Midbrain (tissue), 1 donor: ENCODE measurements at regions not wholly inside any gene's neighbourhood (a gene's known extent, or its start where the extent isn't known, plus 50 kb on each side); places are given as distances from the start of the nearest gene placed in this dataset.
"Not testable (repeated sequence)": the region's sequence is repeated elsewhere in the genome, so short reads cannot be mapped to it uniquely, and the experiment has no call there.

Experiments used
- DNase-seq: peaks from one replicate; lab custom pipeline; 2025; lab: John Stamatoyannopoulos, UW

DNA sequence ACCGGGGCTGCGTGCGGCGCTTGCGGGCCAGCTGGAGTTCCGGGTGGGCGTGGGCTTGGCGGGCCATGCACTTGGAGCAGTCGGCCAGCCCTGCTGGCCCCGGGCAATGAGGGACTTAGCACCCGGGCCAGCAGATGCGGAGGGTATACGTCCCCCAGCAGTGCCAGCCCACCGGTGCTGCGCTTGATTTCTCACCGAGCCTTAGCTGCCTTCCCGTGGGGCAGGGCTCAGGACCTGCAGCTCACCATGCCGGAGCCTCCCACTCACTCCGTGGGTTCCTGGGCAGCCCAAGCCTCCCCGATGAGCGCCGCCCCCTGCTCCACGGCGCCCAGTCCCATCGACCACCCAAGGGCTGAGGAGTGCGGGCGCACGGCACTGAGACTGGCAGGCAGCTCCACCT is 51.4 kb upstream of the INPP4B start:
- not testable (repeated sequence) for DNase-seq

DNA sequence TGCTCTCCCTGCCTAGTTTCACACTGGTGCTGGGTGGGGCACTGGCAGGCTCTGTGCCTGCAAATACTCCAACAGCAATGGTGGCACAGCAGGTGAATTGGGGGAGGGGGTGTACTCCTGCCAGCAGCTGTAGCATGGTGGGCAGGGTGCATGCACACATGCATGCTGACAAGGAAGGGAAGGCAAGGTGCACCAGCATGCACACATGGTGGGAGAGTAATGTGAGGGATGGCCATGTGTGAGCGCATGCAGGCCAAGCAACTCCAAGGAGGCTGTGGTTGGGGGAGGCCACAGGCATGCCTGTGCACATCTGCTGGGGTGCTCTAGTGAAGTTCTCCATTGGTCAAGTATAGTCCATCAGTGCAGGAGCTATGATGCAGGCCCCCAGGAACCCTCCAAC is 54.5 kb upstream of the INPP4B start:
- DNase-seq = no peak

DNA sequence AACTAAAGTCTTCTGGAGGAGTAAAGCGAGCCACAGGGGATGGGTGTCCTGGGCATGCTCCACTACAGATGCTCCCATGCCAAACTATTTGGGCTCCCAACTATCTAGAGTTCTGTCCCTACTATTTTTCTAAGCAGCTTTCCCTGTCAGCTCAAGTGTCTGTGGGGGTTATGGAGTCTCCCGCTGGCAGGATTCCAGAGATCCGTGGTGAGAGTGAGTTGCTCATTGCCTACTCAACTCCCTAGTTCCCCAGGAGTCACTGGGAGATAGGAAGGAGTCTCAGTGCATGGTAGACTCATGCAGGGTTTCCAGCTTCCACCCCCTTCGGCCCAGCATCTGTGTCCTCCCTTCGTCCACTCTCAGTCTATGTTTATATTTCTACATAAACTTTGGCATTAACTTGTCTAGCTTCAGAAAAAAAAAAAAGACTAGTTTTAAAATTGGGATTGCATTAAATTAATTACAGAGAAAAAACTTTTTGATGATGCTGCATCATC is 55.1 kb upstream of the INPP4B start:
- no peak for DNase-seq

DNA sequence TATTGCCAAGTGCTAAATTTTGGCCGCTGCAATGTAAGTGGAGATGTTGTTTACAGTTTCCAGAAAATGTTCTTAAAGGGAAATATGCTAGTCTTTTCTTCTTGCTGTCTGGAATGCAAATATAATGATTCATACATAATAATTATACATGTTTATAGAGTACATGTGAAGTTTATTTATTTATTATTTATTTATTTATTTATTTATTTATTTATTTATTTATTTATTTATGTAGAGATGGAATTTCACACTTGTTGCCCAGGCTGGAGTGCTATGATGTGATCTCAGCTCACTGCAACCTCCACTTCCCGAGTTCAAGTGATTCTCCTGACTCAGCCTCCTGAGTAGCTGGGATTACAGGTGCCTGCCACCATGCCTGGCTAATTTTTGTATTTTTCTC is 57.5 kb upstream of the INPP4B start:
- DNase-seq = not testable (repeated sequence)

DNA sequence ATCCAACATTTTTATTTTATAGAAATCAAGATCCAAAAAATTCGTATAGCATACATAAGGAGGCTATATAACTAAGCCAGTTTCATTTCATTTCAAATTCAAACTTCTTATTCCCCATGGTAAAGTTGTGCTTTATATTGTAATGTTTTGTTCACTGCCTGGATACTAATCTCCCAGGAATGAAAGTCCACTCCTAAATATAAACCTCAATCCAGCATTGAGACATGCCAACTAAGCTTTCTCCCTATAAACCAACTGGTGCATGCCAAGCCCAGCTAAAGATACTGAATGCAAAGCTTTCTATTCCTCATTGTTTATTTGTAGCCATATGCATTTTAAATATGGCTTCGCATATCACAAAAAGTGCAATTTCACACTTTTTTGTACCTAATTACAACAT is 63.8 kb upstream of the INPP4B start:
- DNase-seq = no peak

DNA sequence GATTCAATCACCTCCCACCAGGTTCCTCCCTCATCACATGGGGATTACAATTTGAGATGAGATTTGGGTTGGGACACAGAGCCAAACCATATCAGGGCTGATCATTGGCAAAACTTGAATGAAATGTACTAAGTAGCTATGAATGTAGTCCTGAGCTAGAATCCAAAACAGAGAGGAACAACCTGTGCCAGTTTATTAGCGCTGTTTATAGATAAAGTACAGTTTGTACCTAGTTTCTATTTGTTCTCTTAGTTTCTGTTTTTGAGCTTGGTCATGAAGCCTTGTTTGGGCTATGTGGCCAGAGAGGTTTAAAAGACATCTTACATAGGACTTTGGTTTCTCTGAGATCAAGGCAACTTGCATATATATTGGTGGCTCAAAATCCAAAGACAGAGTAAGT is 66.9 kb upstream of the INPP4B start:
- no peak for DNase-seq

DNA sequence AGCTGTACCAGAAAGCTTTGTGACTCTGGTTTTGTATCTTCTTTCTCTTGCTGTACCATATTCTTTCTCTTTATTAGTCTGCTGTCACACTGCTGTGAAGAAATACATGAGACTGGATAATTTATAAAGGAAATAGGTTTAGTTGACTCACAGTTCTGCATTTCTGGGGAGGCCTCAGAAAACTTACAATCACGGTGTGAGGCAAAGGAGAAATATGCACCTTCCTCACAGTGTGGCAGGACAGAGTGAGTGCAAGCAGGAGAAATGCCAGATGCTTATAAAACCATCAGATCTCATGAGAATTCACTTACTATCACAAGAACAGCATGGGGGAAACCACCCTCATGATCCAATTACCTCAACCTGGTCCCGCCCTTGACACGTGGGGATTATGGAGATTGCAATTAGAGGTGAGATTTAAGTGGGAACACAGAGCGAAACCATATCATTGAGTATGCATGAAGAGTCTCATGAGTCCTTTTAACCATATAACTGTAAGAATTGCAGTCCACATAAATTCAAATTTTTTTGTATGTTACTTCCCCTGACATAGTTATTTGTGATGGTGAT is 67.4 kb upstream of the INPP4B start:
- DNase-seq = no peak

DNA sequence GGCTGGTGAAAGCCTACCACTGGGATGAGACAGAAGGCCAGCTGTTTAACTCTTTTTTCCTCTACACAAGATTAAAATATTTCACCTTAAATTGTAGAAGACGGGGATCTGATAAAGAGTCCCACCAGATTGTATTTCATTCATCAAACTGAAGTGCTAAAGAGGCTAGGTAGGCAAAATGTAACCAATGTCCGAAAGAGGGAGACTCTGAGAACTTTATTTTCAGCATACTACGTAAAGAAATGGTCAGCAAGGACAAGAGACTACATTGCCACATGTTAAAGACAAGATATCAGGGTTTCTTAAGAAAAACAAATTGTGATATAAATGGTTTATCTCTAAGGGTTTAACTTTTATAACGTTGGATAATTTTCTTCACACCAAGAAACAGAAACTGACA is 71.6 kb upstream of the INPP4B start:
- DNase-seq = no peak

DNA sequence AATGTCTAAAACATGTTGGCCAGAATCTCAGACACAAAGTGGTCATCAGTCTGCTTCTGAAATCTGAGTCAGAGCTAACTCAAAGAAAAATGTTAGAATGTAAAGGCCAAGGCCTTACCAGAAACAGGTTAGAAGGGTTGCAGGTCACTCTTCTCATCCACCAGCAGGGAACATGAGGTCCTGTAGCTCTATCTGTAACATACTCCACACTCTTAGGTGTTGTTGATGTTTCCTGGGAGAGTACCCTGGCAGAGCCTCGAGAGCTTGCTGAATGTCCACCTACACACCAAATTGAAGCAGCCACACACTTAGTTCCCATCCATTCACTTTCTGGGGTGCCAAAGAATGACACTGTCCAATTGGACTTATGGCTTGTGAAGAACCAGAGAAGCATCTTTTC is 76.6 kb upstream of the INPP4B start:
- no peak for DNase-seq

DNA sequence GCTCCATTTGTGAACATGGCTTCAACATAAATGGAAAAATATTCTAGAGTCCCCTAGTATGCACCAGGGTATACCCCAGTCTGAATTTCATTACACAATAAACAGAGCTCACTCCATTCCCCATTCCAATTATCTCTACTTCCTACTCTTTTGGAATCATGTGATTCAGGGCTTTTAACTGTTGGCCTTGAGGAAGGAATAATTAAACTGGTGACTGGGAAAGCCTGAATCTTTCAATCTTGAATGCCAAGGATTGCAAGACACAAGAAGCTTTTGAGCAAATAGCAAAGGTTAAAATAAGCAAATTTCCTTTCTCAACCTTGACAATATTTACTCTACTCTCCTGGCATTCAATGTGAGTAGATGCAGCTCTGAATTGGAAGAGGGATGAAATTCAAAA is 77.5 kb upstream of the INPP4B start:
- DNase-seq = no peak

DNA sequence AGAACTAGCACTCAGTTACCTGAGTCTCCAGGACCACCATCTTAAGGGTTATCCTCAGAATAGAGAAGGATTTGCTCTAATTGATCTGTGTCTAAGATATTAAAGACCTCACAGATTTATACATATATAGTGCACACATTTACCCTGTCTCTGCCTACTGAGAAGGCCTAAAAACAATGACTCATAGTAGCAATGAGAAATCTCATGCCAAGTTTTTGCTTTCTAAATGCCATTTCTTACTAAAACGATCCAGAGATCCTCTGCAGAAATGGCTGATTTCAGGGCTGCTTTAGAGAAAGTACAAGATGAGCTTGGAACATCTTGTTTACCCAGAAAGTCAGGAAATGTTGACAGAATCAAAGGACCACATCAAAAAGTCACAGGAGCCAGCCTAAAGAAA is 79.1 kb upstream of the INPP4B start:
- no peak for DNase-seq

DNA sequence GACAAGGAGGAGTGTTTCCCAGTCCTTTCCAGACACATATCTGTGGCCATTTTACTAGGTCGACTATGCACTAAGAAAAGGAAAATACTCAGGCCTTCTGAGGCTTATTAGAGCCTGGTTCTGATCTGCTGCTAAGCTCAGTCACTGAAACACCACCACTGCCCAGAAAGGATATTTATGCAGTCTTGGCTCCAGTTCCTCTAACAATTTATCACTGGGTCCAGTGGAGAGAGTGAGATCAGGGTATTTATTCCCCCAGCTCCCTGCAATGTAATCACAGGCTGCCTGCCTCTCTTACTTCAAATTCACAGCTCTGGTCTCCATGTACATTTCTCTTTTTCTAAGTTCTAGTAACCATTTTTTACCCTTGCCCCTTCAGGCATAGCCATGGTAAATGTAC is 81.6 kb upstream of the INPP4B start:
- no peak for DNase-seq

DNA sequence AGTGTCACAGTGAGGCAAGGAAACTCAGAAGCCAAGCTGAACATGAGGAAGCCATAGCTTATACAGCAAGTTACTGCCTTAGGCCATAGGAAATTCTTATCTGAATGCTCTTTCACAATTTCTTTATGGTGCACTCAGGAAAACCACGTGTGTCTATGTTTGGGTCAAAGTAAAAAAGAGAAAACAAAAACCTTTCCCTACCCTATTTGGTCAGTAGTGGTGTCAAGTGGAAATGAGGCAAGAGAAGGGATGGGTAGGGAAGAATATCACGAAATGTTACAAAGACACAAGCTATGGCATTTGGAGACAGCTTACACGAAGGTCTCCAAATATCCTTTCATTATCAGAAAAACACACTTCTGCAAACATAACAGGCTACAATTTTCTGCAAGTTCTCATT is 83.4 kb upstream of the INPP4B start:
- DNase-seq = no peak

DNA sequence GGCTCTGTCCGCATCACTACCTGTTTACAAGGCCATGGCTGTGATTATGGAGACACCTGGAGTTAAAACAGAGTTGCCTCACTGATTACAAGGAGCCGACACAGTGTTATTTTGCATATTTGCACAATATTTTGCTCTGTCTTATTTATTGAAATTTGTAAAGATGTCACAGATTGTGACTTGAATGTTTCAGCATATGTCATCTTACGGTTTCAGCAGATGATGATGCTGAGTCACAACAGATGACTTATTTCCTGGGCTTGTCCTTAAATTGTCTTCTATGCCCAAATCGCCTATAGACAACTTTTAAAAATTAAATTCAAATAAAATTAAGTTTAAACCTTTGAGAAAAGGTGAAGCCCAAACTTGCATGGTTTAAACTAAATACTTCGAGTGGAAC is 87.1 kb upstream of the INPP4B start:
- DNase-seq = no peak

DNA sequence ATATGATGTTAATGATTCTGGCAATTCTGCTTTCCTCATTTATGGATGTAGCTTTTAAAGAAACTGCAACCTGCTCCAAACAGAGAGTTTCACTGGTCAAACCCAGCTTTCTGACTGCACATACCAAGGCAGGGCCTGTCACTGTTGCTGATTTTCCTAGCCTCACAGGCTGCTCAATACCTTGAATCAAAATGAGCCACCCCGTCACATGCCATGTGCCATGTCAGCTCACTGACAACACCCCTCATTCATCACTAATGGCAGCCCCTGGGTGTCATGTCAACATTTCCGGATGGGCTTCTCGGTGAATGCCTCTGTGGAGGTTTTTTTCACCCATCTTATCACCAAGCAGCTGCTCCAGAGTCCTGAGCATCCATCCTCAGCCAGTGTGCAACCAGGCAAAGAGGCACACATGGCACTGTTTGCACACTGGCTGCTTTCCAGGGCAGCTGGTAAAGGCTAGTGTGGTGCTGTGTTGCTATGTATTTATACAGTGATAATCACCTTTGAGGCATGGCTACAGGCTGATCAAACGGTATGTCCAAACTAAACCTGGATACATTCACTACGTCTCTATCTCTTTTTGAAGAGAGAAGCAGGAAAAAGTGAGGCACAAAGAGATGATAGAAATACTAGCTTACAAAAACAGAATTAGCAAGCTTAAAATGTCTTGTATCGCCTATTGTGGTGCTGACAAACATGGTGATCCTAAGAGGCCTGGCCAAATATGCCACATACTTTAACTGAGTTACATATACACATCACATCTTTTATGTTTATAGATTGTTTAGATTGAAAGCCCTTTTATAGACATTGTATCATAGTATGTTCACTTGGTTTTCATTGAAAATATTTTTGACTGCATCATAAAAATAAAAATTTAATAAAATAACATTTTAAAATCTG is 94.6 kb upstream of the INPP4B start:
- DNase-seq = no peak

DNA sequence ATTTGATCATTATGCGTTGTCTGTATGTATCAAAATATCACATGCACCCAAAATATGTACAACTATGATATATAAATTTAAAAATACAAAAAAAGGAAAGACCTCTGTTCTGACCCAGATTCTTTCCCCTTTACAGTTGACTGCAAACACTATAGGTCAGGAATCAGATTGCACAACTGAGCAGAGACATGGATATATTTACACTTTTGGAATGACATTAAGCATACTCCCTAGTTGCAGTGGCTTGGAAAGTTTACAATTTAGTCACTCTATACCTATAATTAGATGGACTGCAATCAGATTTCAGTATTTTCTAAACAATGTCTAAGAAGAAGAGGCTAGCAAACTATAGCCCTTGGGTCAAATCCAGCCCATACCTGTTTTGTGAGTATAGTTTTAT is 98.5 kb upstream of the INPP4B start:
- no peak for DNase-seq

DNA sequence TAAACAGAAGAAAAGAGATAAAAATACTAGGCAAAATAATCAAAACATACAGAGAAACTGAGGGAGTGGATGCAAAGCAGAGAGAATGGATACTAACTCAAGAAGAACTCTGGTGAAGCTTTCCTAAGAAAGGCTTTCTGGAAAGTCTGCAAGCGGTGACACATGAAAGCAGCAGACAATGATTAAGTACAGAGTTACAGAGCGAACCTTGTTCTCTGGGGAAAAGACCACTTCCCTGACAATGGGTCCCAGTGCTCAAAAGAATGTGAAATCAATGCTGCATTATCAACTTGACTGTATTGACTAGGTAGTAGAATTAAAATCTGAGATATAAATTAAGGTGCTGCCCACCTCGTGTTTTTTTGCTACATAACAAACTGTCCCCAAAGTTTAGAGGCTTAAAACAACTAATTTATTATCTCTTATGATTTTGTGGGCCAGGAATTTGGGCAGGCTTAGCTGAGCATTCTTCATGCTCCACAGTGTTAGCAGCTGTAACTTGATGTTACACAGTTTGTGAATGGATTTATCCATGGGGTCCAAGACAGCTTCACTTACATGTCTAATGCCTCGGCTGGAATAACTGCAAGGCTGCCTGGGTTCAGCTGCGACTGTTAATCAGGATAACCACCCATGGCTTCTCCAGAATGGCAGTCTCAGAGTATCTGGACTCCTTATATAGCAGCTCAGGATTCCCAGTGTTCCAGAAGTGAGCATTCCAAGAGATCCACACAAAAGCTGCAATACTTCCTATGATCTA is 106.9 kb upstream of the INPP4B start:
- DNase-seq = no peak

DNA sequence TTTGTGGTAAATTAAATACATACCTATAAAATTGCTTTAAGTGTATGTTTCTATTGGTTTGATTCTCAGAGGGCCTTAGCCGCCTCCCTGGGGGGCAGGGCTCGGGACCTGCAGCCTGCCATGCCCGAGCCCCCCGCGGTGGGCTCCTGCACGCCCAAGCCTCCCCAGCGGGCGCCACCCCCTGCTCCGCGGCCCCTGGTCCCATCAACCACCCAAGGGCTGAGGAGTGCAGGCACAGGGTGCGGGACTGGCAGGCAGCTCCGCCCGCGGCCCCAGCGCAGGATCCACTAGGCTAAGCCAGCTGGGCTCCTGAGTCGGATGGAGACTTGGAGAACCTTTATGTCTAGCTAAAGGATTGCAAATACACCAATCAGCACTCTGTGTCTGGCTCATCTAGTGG is 108.3 kb upstream of the INPP4B start:
- no peak for DNase-seq

DNA sequence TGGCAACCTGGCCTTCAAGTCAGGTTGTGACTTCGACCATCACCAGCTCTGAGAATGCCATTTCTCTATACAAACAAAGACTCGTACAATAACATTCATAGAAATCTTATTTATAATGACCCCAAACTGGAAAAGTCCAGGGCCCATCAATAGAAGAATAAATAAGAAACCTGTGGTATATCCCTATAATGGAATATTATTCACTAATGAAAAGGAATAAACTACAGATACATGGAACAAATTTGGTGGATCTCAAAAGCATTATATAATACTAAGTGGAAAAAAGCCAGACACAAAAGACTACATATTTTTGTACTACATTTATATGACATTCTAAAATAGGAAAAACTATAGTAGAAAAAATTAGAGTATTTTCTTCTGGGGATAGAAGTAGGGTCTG is 109.4 kb upstream of the INPP4B start:
- no peak for DNase-seq

DNA sequence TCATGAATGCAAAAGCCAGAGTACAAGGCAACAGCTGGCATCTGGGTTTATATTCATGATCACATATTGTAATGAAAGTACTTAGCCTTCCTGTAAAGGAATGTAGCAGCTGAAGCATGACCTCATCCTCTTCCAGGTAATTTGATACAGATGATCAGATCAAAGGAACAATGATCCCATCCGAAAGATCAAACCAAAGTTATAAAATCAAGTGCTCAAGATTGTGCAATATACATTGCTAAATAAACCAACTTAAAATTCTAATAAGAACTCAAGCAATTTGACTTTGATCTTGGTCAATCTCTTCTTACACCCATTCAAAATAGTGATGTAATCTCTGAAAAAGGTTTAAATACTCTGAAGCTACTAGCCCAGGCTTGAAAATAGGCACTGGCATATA is 113.1 kb upstream of the INPP4B start:
- DNase-seq = no peak

DNA sequence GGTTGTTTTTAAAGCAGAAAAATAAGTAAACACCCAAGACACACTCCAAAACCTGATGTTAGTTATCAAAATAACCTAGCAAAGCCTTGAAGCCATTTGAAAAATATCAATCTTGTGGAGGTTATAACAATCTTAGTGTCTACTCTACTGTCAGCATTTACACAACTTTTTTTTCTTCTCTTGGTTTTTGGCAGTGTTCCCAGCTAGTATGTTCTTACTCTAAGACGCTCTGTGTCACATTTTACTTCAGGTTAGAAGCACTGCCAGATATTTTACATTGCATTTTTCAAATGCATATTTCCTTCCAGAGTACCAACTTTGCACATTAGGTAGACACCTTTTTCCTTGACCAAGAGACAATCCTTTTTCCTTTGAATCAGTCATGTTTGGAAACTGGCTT is 114.0 kb upstream of the INPP4B start:
- no peak for DNase-seq

DNA sequence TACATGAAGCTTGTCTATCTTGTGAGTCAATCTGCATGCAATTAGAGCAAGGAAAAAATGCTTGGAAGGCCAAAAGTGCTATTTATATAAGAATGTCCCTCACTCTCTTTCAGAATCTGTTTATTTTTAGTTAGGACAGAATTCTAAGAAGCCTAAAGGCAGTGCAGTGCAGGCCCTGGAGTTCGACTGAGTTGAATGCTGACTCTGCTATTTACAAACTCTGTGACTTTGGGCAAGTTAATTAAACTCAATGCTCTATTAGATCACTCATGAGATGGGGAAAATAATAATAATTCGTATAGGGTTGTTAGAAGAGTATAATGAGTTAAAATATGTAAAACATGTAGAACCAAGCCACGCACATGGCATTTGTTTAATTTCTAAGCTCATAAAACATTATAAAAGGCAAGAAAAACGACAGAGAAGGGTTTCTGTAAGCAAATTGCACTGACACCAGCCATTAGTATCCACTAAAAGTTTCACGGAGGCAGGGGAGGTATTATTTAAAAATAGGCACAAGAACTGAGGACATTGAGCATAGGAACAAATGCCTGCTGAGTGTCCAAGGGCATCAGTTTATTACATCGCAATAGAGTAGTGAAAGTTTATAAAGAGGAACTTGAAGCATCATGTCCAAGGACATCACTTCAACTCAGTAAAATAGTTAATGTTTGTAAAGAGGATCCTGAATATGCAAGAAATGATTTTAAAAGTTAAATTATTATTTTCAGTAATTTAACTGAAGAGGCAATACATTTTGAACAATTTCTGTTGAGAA is 115.0 kb upstream of the INPP4B start:
- DNase-seq = peak; percentile 15
